Hepatocyte (in vitro differentiated cells): ENCODE measurements at regions not wholly inside any gene's neighbourhood (a gene's known extent, or its start where the extent isn't known, plus 50 kb on each side); places are given as distances from the start of the nearest gene placed in this dataset.

Experiments used
- DNase-seq: peaks from one replicate; pipeline ENCODE4 v3.0.0-alpha.2; 2016; ENCODE audit warnings: low spot score
- H2AFZ ChIP-seq: fragments of 200-600 bp; sonication (generic); 2 replicates; pipeline ENCODE4 v1.6.0; 2016; ENCODE audit warnings: antibody characterized with exemption, mild to moderate bottlenecking
- H3K27ac ChIP-seq: fragments of 200-600 bp; sonication (generic); 2 replicates; pipeline ENCODE4 v1.5.1; 2016; ENCODE audit warnings: mild to moderate bottlenecking
- H3K27me3 ChIP-seq: fragments of 200-600 bp; sonication (generic); 2 replicates; pipeline ENCODE4 v1.6.1; 2016
- H3K36me3 ChIP-seq: fragments of 200-600 bp; sonication (generic); replicated peaks from 2 replicates; pipeline ENCODE4 v1.5.1; 2016; ENCODE audit warnings: low read depth; ENCODE audit not compliant: insufficient read depth
- H3K4me1 ChIP-seq: fragments of 200-600 bp; sonication (generic); 2 replicates; pipeline ENCODE4 v1.5.1; 2016; ENCODE audit warnings: mild to moderate bottlenecking, moderate library complexity; ENCODE audit not compliant: insufficient read depth
- H3K4me2 ChIP-seq: fragments of 200-600 bp; sonication (generic); 2 replicates; pipeline ENCODE4 v1.6.0; 2016
- H3K4me3 ChIP-seq: fragments of 200-600 bp; sonication (generic); 2 replicates; pipeline ENCODE4 v1.5.1; 2016; ENCODE audit warnings: mild to moderate bottlenecking
- H3K79me2 ChIP-seq: fragments of 200-600 bp; sonication (generic); 2 replicates; pipeline ENCODE4 v1.6.0; 2017; ENCODE audit warnings: mild to moderate bottlenecking
- H3K9me2 ChIP-seq: fragments of 200-600 bp; sonication (generic); replicated peaks from 2 replicates; pipeline ENCODE4 v1.6.0; 2017; ENCODE audit warnings: mild to moderate bottlenecking; ENCODE audit not compliant: insufficient read depth
- H3K9me3 ChIP-seq: fragments of 200-600 bp; sonication (generic); 2 replicates; pipeline ENCODE4 v1.5.1; 2016; ENCODE audit warnings: low read depth, mild to moderate bottlenecking
- H4K20me1 ChIP-seq: fragments of 200-600 bp; sonication (generic); 2 replicates; pipeline ENCODE4 v1.6.0; 2016; ENCODE audit warnings: mild to moderate bottlenecking; ENCODE audit not compliant: insufficient read depth, poor library complexity, severe bottlenecking
- CTCF ChIP-seq: fragments of 200-600 bp; sonication (generic); IDR thresholded peaks from 2 replicates; pipeline ENCODE4 v1.5.1; 2016; ENCODE audit warnings: antibody characterized with exemption, mild to moderate bottlenecking; ENCODE audit not compliant: poor library complexity
- EZH2 ChIP-seq: fragments of 200-600 bp; sonication (generic); IDR thresholded peaks from 2 replicates; pipeline ENCODE4 v1.6.1; 2016; ENCODE audit warnings: antibody characterized with exemption, mild to moderate bottlenecking, borderline replicate concordance
- EZH2phosphoT487 ChIP-seq: fragments of 200-600 bp; sonication (generic); IDR thresholded peaks from one replicate; pipeline ENCODE4 v1.6.1; 2018; ENCODE audit warnings: antibody characterized with exemption, mild to moderate bottlenecking, low read depth, moderate library complexity; ENCODE audit not compliant: unreplicated experiment, severe bottlenecking
- WGBS: methylation state at CpG from one replicate; pipeline ENCODE4 v1.1.6; 2016; ENCODE audit warnings: low lambda C conversion rate; ENCODE audit errors: missing lambda C conversion rate; 5-methylcytosine and 5-hydroxymethylcytosine counted together

- Histone ChIP-seq H2AFZ (no peak overlapping the region), H3K4me1 (no peaks in the 10 kb centered on the region), H3K9me2 (no peaks in the 10 kb centered on the region), H4K20me1 (no peaks in the 10 kb centered on the region), H3K36me3 (no peaks in the 10 kb centered on the region), H3K9me3 (no peaks in the 10 kb centered on the region), H3K27me3 (no peaks in the 10 kb centered on the region), H3K27ac (no peak overlapping the region), H3K79me2 (no peaks in the 10 kb centered on the region), H3K4me3 (no peak overlapping the region), H3K4me2 (no peak overlapping the region)
- TF ChIP-seq CTCF: no peak
- TF ChIP-seq EZH2: no peak
- no peak for TF ChIP-seq EZH2phosphoT487
- no peak for DNase-seq
- 90% methylated on average over 6 of the region's 6 CpGs for WGBS
Observed at GRCh38 chr20:61073376-61073775, 178.7 kb upstream of the CDH4 start.

GRCh38 chr20:61082720-61083119, 169.3 kb upstream of the CDH4 start:
- 85% methylated on average over 3 of the region's 3 CpGs for WGBS
- H2AFZ ChIP-seq: no peak overlapping the region
- H3K27me3 ChIP-seq: no peaks in the 10 kb centered on the region
- H3K27ac ChIP-seq: no peak overlapping the region
- no peak for TF ChIP-seq EZH2
- no peak for TF ChIP-seq CTCF
- TF ChIP-seq EZH2phosphoT487: no peak
- no peaks in the 10 kb centered on the region for H3K79me2 ChIP-seq
- H3K4me3 ChIP-seq: no peak overlapping the region
- no peaks in the 10 kb centered on the region for H4K20me1 ChIP-seq
- no peak overlapping the region for H3K4me2 ChIP-seq
- H3K9me2 ChIP-seq: no peaks in the 10 kb centered on the region
- no peaks in the 10 kb centered on the region for H3K4me1 ChIP-seq
- H3K9me3 ChIP-seq: no peaks in the 10 kb centered on the region
- DNase-seq: no peak
- H3K36me3 ChIP-seq: no peaks in the 10 kb centered on the region

- no peaks in the 10 kb centered on the region for H3K79me2 ChIP-seq
- no peaks in the 10 kb centered on the region for H4K20me1 ChIP-seq
- no peak for TF ChIP-seq CTCF
- no peak for TF ChIP-seq EZH2
- TF ChIP-seq EZH2phosphoT487: no peak
Observed at GRCh38 chr20:61083431-61083830, 168.6 kb upstream of the CDH4 start.

GRCh38 chr20:61086031-61086430, 166.0 kb upstream of the CDH4 start:
- H2AFZ ChIP-seq: no peak overlapping the region
- H3K27ac ChIP-seq: no peak overlapping the region
- no peaks in the 10 kb centered on the region for H3K4me1 ChIP-seq
- H3K27me3 ChIP-seq: no peaks in the 10 kb centered on the region
- no peaks in the 10 kb centered on the region for H3K79me2 ChIP-seq
- H4K20me1 ChIP-seq: no peaks in the 10 kb centered on the region
- H3K36me3 ChIP-seq: no peaks in the 10 kb centered on the region
- WGBS: 82% methylated on average over 1 of the region's 1 CpG
- H3K9me2 ChIP-seq: no peaks in the 10 kb centered on the region
- TF ChIP-seq CTCF (no peak), EZH2 (no peak), EZH2phosphoT487 (no peak)
- no peak for DNase-seq
- H3K9me3 ChIP-seq: no peaks in the 10 kb centered on the region
- no peak overlapping the region for H3K4me3 ChIP-seq
- H3K4me2 ChIP-seq: no peak overlapping the region

More at GRCh38 chr20:61083431-61083830, 168.6 kb upstream of the CDH4 start:
- Histone ChIP-seq H3K9me2 (no peaks in the 10 kb centered on the region), H3K27me3 (no peaks in the 10 kb centered on the region), H3K4me3 (no peak overlapping the region), H3K9me3 (no peaks in the 10 kb centered on the region), H2AFZ (no peak overlapping the region), H3K36me3 (no peaks in the 10 kb centered on the region), H3K4me1 (no peaks in the 10 kb centered on the region), H3K27ac (no peak overlapping the region), H3K4me2 (no peak overlapping the region)
- WGBS: 88% methylated on average over 3 of the region's 3 CpGs
- no peak for DNase-seq
